Uterus (tissue), 2 donors: ENCODE measurements at regions not wholly inside any gene's neighbourhood (a gene's known extent, or its start where the extent isn't known, plus 50 kb on each side); places are given as distances from the start of the nearest gene placed in this dataset.
"Not testable (repeated sequence)": the region's sequence is repeated elsewhere in the genome, so short reads cannot be mapped to it uniquely, and the experiment has no call there.

Experiments used
- CTCF ChIP-seq, 4 experiments: fragments of 200-600 bp in 2 of 4; fragments of 450-650 bp in 2 of 4; sonication (generic) in 2 of 4; IDR thresholded peaks; one replicate each; pipeline ENCODE4 v1.5.1; 2016 to 2019; ENCODE audit warnings: antibody characterized with exemption in 4 of 4, mild to moderate bottlenecking in 2 of 4, moderate library complexity in 1 of 4
- POLR2A ChIP-seq, 2 donors: fragments of 450-650 bp; IDR thresholded peaks; one replicate each; pipeline ENCODE4 v1.6.1; 2016; ENCODE audit warnings: antibody characterized with exemption in 2 of 2, mild to moderate bottlenecking in 1 of 2, moderate library complexity in 1 of 2

- TF ChIP-seq POLR2A, CTCF (IDR thresholded peaks at IDR 0.05): not testable (repeated sequence)
Measured at GRCh38 chr15:69567238-69567760, 114.7 kb downstream of the RPLP1 start.
